ENCODE measurements at regions not wholly inside any gene's neighbourhood (a gene's known extent, or its start where the extent isn't known, plus 50 kb on each side); places are given as distances from the start of the nearest gene placed in this dataset.

DNA sequence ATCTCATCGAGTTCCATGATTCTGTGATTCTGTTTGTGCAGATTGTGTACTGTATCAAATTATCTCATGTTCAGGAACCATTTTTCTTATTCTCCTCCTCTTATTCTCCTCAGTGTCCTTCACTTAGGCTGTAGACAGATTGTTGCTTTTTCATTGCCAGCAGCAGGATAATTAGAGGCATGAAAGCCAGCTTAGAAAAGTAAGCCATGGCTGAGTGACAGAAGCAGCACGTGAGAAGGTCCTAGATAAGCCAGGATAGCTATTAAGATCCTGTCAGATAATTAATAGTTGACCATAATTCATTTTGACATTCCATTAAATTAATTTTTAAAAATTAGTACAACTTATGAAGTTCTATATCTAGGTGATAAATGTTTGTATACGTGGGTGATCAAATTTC is 60.8 kb upstream of the PRKACB start (continued):
- TF ChIP-seq JUNB (IDR thresholded peaks at IDR 0.05; ENCODE audit: unreplicated experiment) = no peak
- TF ChIP-seq CTCF (conservative IDR thresholded peaks at IDR 0.05; ENCODE audit: low read depth in 2 of 2) = no peak
- TF ChIP-seq, protein P1, sequence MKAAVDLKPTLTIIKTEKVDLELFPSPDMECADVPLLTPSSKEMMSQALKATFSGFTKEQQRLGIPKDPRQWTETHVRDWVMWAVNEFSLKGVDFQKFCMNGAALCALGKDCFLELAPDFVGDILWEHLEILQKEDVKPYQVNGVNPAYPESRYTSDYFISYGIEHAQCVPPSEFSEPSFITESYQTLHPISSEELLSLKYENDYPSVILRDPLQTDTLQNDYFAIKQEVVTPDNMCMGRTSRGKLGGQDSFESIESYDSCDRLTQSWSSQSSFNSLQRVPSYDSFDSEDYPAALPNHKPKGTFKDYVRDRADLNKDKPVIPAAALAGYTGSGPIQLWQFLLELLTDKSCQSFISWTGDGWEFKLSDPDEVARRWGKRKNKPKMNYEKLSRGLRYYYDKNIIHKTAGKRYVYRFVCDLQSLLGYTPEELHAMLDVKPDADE (IDR thresholded peaks at IDR 0.05) = no peak

- H4K20me1 ChIP-seq (replicated peaks; ENCODE audit: insufficient read depth) = no peaks in the 10 kb centered on the region; the same call in 1 of the 2 replicates
- no peaks in the 10 kb centered on the region for H3K27me3 ChIP-seq (ENCODE audit: insufficient read depth)
- no peaks in the 10 kb centered on the region for H3K9me2 ChIP-seq (ENCODE audit: insufficient read depth)
- Mint-ChIP-seq H3K27me3 (ENCODE audit: insufficient read depth, low read depth, poor library complexity) (peaks cover 3% of the 10 kb centered on the region), H3K4me3 (peak overlapping the region; percentile 86), H3K27ac (no peak overlapping the region), H3K36me3 (ENCODE audit: low read depth) (no peaks in the 10 kb centered on the region; the same call in 2 of the 3 replicates), H3K4me1 (peaks cover 6% of the 10 kb centered on the region), H3K9me3 (no peaks in the 10 kb centered on the region; the same call in 2 of the 3 replicates)
- no peak for TF ChIP-seq ZNF331 (CRISPR knock-in tag; IDR thresholded peaks at IDR 0.05; ENCODE audit: low read depth)
- H3K79me2 ChIP-seq (replicated peaks; ENCODE audit: insufficient read depth) = peaks cover 66% of the 10 kb centered on the region
- peak overlapping the region; percentile 85 for H3K4me3 ChIP-seq
- peak overlapping the region; percentile 91 for H3K4me2 ChIP-seq
- H3F3A ChIP-seq (replicated peaks; ENCODE audit: low read depth) = no peaks in the 10 kb centered on the region
- no peak for DNase-seq (ENCODE audit: low spot score)
- H2AFZ ChIP-seq = peak overlapping the region; percentile 87
- ATAC-seq = no peak
- peak overlapping the region; percentile 27; the same call in 1 of the 2 replicates for H3K27ac ChIP-seq (ENCODE audit: low read depth)
- peaks cover 8% of the 10 kb centered on the region; the same call in 1 of the 2 replicates for H3K4me1 ChIP-seq (ENCODE audit: insufficient read depth)
- H3K36me3 ChIP-seq (ENCODE audit: insufficient read depth) = no peaks in the 10 kb centered on the region
These were observed 65.2 kb upstream of the PRKACB start for GRCh38 chr1:84078842-84079202.

- Mint-ChIP-seq H3K4me3 (peak overlapping the region; percentile 86), H3K27me3 (ENCODE audit: insufficient read depth, low read depth, poor library complexity) (peaks cover 3% of the 10 kb centered on the region), H3K36me3 (ENCODE audit: low read depth) (no peaks in the 10 kb centered on the region; the same call in none of the 3 replicates), H3K9me3 (no peaks in the 10 kb centered on the region; the same call in 2 of the 3 replicates), H3K27ac (0 out of 2 replicates have a peak overlapping the region, but pooled peaks have one; percentile 75), H3K4me1 (peaks cover 6% of the 10 kb centered on the region)
- peak overlapping the region; percentile 85 for H3K4me3 ChIP-seq
- peak overlapping the region; percentile 27; the same call in 1 of the 2 replicates for H3K27ac ChIP-seq (ENCODE audit: low read depth)
- no peaks in the 10 kb centered on the region for H3K27me3 ChIP-seq (ENCODE audit: insufficient read depth)
- H3K4me1 ChIP-seq (ENCODE audit: insufficient read depth) = peaks cover 8% of the 10 kb centered on the region; the same call in 1 of the 2 replicates
- H3K36me3 ChIP-seq (ENCODE audit: insufficient read depth) = no peaks in the 10 kb centered on the region
- DNase-seq (ENCODE audit: low spot score) (peak; percentile 45), ATAC-seq (peak; percentile 75)
- H3K4me2 ChIP-seq = peak overlapping the region; percentile 91
- peaks cover 62% of the 10 kb centered on the region for H3K79me2 ChIP-seq (replicated peaks; ENCODE audit: insufficient read depth)
- no peaks in the 10 kb centered on the region for H3F3A ChIP-seq (replicated peaks; ENCODE audit: low read depth)
- H2AFZ ChIP-seq = peak overlapping the region; percentile 87
- H3K9me2 ChIP-seq (ENCODE audit: insufficient read depth) = no peaks in the 10 kb centered on the region
- no peaks in the 10 kb centered on the region for H4K20me1 ChIP-seq (replicated peaks; ENCODE audit: insufficient read depth)
- no peak for TF ChIP-seq ZNF114 (CRISPR knock-in tag; IDR thresholded peaks at IDR 0.05)
- no peak for TF ChIP-seq STAT1 (IDR thresholded peaks at IDR 0.05; ENCODE audit: unreplicated experiment)
- TF ChIP-seq POLR2AphosphoS5 (IDR thresholded peaks at IDR 0.05; ENCODE audit: low read depth) = no peak; the same call in 1 of the 2 replicates
- no peak for TF ChIP-seq EZH2phosphoT487 (IDR thresholded peaks at IDR 0.05; ENCODE audit: unreplicated experiment)
- TF ChIP-seq, protein P2, sequence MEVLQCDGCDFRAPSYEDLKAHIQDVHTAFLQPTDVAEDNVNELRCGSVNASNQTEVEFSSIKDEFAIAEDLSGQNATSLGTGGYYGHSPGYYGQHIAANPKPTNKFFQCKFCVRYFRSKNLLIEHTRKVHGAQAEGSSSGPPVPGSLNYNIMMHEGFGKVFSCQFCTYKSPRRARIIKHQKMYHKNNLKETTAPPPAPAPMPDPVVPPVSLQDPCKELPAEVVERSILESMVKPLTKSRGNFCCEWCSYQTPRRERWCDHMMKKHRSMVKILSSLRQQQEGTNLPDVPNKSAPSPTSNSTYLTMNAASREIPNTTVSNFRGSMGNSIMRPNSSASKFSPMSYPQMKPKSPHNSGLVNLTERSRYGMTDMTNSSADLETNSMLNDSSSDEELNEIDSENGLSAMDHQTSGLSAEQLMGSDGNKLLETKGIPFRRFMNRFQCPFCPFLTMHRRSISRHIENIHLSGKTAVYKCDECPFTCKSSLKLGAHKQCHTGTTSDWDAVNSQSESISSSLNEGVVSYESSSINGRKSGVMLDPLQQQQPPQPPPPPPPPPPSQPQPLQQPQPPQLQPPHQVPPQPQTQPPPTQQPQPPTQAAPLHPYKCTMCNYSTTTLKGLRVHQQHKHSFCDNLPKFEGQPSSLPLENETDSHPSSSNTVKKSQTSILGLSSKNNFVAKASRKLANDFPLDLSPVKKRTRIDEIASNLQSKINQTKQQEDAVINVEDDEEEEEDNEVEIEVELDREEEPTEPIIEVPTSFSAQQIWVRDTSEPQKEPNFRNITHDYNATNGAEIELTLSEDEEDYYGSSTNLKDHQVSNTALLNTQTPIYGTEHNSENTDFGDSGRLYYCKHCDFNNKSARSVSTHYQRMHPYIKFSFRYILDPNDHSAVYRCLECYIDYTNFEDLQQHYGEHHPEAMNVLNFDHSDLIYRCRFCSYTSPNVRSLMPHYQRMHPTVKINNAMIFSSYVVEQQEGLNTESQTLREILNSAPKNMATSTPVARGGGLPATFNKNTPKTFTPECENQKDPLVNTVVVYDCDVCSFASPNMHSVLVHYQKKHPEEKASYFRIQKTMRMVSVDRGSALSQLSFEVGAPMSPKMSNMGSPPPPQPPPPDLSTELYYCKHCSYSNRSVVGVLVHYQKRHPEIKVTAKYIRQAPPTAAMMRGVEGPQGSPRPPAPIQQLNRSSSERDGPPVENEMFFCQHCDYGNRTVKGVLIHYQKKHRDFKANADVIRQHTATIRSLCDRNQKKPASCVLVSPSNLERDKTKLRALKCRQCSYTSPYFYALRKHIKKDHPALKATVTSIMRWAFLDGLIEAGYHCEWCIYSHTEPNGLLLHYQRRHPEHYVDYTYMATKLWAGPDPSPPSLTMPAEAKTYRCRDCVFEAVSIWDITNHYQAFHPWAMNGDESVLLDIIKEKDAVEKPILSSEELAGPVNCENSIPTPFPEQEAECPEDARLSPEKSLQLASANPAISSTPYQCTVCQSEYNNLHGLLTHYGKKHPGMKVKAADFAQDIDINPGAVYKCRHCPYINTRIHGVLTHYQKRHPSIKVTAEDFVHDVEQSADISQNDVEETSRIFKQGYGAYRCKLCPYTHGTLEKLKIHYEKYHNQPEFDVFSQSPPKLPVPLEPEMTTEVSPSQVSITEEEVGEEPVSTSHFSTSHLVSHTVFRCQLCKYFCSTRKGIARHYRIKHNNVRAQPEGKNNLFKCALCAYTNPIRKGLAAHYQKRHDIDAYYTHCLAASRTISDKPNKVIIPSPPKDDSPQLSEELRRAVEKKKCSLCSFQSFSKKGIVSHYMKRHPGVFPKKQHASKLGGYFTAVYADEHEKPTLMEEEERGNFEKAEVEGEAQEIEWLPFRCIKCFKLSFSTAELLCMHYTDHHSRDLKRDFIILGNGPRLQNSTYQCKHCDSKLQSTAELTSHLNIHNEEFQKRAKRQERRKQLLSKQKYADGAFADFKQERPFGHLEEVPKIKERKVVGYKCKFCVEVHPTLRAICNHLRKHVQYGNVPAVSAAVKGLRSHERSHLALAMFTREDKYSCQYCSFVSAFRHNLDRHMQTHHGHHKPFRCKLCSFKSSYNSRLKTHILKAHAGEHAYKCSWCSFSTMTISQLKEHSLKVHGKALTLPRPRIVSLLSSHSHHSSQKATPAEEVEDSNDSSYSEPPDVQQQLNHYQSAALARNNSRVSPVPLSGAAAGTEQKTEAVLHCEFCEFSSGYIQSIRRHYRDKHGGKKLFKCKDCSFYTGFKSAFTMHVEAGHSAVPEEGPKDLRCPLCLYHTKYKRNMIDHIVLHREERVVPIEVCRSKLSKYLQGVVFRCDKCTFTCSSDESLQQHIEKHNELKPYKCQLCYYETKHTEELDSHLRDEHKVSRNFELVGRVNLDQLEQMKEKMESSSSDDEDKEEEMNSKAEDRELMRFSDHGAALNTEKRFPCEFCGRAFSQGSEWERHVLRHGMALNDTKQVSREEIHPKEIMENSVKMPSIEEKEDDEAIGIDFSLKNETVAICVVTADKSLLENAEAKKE (CRISPR knock-in tag; IDR thresholded peaks at IDR 0.05) = no peak
- no peak for TF ChIP-seq NANOG (IDR thresholded peaks at IDR 0.05; ENCODE audit: borderline replicate concordance)
These were observed 65.8 kb upstream of the PRKACB start for GRCh38 chr1:84078108-84078841.
